ENCODE measurements at regions not wholly inside any gene's neighbourhood (a gene's known extent, or its start where the extent isn't known, plus 50 kb on each side); places are given as distances from the start of the nearest gene placed in this dataset.

GRCh38 chr7:67450171-67450570 is 453.5 kb downstream of the TYW1 start:
- Histone ChIP-seq H3K9ac (ENCODE audit: low read depth, low read length) (no peak overlapping the region), H3K27ac (ENCODE audit: low read depth, low read length) (no peak overlapping the region), H3K36me3 (ENCODE audit: insufficient read depth, low read length) (no peaks in the 10 kb centered on the region), H3K9me3 (ENCODE audit: insufficient read depth, low read depth, low read length) (no peaks in the 10 kb centered on the region), H3K4me1 (ENCODE audit: insufficient read depth, low read length) (peaks cover 4% of the 10 kb centered on the region; the same call in 1 of the 2 replicates), H3K4me3 (ENCODE audit: low read length) (no peak overlapping the region), H3K27me3 (ENCODE audit: insufficient read depth, low read length) (no peaks in the 10 kb centered on the region)
- WGBS: 86% methylated on average over 2 of the region's 3 CpGs

DNA sequence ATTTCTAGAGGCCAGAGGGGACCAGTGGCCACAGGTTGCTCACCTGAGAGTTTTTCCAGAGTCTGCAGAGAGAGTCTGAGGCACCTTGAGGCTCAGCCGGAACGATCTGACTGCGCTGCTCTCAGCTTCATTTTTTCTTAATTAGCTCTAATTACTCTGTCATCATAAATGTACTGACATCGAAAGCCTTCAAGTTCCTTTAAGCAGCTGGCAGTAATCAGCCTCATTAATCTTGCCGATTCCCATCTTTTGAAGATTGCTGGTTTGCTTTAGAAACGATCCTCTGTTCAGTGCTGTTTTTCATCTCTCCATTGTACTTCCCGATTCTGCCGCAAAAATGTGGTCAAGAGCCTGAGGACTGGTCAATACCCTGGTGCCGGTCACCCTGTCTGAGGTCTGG is 454.7 kb downstream of the TYW1 start:
- no peaks in the 10 kb centered on the region for H3K36me3 ChIP-seq (ENCODE audit: insufficient read depth, low read length)
- no peak overlapping the region for H3K4me3 ChIP-seq (ENCODE audit: low read length)
- H3K27me3 ChIP-seq (ENCODE audit: insufficient read depth, low read length): no peaks in the 10 kb centered on the region
- no peak overlapping the region for H3K27ac ChIP-seq (ENCODE audit: low read depth, low read length)
- peaks cover 4% of the 10 kb centered on the region; the same call in 1 of the 2 replicates for H3K4me1 ChIP-seq (ENCODE audit: insufficient read depth, low read length)
- 93% methylated on average over 9 of the region's 9 CpGs for WGBS
- H3K9me3 ChIP-seq (ENCODE audit: insufficient read depth, low read depth, low read length): no peaks in the 10 kb centered on the region
- H3K9ac ChIP-seq (ENCODE audit: low read depth, low read length): no peak overlapping the region

GRCh38 chr7:67452516-67453026 is 455.9 kb downstream of the TYW1 start:
- WGBS: 94% methylated on average over 6 of the region's 6 CpGs
- Histone ChIP-seq H3K36me3 (ENCODE audit: insufficient read depth, low read length) (no peaks in the 10 kb centered on the region), H3K4me3 (ENCODE audit: low read length) (no peak overlapping the region)

DNA sequence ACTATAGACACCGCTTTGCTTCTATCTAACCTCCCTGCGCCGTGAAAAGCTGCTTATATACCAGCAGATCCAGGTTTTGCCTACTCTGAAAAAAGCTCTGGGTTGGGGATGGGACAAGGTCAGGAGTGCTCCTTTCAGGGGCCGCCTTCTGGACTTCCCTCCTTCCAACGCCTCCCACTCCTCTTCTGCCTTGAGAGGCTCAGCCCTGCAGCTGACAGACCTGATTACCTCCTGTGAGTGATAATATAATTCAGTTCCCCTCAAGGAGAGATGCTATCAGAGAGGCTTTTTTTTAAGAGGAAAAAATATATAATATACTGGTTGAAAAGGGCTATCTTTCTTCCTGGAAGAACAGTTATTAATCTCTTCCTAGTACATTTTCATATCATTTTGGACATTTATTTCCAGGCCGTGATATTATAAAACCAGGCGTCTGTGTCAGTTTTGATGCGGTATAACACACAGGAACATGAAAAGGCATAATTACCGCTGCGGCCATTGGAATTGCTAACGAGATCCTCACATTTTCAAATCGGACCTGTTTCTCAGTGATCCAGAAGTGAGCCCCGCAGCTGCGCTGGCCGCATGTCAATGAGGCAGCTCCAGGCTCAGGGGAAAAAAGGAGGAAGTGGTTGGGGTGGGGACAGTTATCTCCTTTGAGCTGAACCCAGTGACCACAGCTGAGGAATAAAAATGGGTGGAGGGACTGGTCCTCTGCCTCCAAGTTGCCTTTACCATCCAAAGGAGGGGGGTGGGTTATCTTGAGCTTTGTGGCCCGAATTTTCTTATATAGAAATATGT is 457.1 kb downstream of the TYW1 start:
- no peaks in the 10 kb centered on the region for H3K36me3 ChIP-seq (ENCODE audit: insufficient read depth, low read length)
- H3K4me3 ChIP-seq (ENCODE audit: low read length): no peak overlapping the region
- H3K9ac ChIP-seq (ENCODE audit: low read depth, low read length): no peak overlapping the region
- 85% methylated on average over 15 of the region's 16 CpGs for WGBS
- no peaks in the 10 kb centered on the region for H3K27me3 ChIP-seq (ENCODE audit: insufficient read depth, low read length)
- H3K4me1 ChIP-seq (ENCODE audit: insufficient read depth, low read length): peaks cover 4% of the 10 kb centered on the region; the same call in 1 of the 2 replicates
- H3K27ac ChIP-seq (ENCODE audit: low read depth, low read length): no peak overlapping the region
- H3K9me3 ChIP-seq (ENCODE audit: insufficient read depth, low read depth, low read length): no peaks in the 10 kb centered on the region

More at GRCh38 chr7:67452516-67453026, 455.9 kb downstream of the TYW1 start:
- H3K27me3 ChIP-seq (ENCODE audit: insufficient read depth, low read length): no peaks in the 10 kb centered on the region
- no peak overlapping the region for H3K27ac ChIP-seq (ENCODE audit: low read depth, low read length)
- no peak overlapping the region for H3K9ac ChIP-seq (ENCODE audit: low read depth, low read length)
- peaks cover 4% of the 10 kb centered on the region; the same call in 1 of the 2 replicates for H3K4me1 ChIP-seq (ENCODE audit: insufficient read depth, low read length)
- no peaks in the 10 kb centered on the region for H3K9me3 ChIP-seq (ENCODE audit: insufficient read depth, low read depth, low read length)

DNA sequence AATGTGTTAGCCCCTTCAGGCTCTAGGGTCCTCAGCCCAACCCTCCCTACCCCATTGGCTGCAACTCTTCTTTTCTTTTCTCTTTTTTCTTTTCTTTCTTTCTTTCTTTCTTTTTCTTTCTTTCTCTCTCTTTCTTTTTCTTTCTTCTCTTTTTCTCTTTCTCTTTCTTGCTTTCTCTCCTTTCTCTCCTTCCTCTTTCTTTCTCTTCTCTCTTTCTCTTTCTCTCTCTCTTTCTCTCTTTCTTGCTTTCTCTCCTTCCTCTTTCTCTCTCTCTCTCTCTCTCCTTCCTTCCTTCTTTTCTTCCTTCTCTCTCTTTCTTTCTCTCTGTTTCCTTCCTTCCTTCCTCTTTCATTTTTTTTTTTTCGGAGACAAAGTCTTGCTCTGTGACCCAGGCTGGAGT is 458.9 kb downstream of the TYW1 start:
- 88% methylated on average over 1 of the region's 1 CpG for WGBS
- H3K36me3 ChIP-seq (ENCODE audit: insufficient read depth, low read length): no peaks in the 10 kb centered on the region
- H3K4me3 ChIP-seq (ENCODE audit: low read length): no peak overlapping the region
- no peak overlapping the region for H3K27ac ChIP-seq (ENCODE audit: low read depth, low read length)
- H3K4me1 ChIP-seq (ENCODE audit: insufficient read depth, low read length): peaks cover 4% of the 10 kb centered on the region; the same call in 1 of the 2 replicates
- no peaks in the 10 kb centered on the region for H3K9me3 ChIP-seq (ENCODE audit: insufficient read depth, low read depth, low read length)
- no peak overlapping the region for H3K9ac ChIP-seq (ENCODE audit: low read depth, low read length)
- no peaks in the 10 kb centered on the region for H3K27me3 ChIP-seq (ENCODE audit: insufficient read depth, low read length)

DNA sequence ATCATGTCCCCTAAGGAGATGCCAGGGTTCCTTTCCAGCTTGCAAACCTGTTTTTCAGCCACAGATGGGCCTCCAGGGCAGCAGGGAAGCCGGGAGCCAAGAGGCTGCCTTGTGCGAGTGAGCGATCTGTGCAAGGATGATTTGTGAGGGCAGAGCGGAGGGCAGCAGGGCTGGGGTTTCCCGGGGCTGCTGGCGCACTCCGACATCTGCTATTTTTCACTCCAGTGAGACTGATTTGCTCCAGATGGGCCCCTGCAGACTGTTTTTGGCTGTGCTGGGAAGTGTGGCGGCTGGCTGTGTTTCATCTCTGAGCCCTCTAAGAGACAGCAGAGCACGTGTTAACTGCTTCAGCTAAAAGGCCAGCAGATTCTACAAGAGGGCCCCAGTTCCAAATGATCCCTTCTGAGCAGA is 466.2 kb downstream of the TYW1 start:
- no peaks in the 10 kb centered on the region for H3K36me3 ChIP-seq (ENCODE audit: insufficient read depth, low read length)
- peaks cover 6% of the 10 kb centered on the region for H3K9me3 ChIP-seq (ENCODE audit: insufficient read depth, low read depth, low read length)
- H3K27me3 ChIP-seq (ENCODE audit: insufficient read depth, low read length): no peaks in the 10 kb centered on the region
- no peaks in the 10 kb centered on the region for H3K4me1 ChIP-seq (ENCODE audit: insufficient read depth, low read length)
- H3K9ac ChIP-seq (ENCODE audit: low read depth, low read length): no peak overlapping the region
- H3K4me3 ChIP-seq (ENCODE audit: low read length): no peak overlapping the region
- H3K27ac ChIP-seq (ENCODE audit: low read depth, low read length): no peak overlapping the region
- WGBS: 93% methylated on average over 9 of the region's 9 CpGs

DNA sequence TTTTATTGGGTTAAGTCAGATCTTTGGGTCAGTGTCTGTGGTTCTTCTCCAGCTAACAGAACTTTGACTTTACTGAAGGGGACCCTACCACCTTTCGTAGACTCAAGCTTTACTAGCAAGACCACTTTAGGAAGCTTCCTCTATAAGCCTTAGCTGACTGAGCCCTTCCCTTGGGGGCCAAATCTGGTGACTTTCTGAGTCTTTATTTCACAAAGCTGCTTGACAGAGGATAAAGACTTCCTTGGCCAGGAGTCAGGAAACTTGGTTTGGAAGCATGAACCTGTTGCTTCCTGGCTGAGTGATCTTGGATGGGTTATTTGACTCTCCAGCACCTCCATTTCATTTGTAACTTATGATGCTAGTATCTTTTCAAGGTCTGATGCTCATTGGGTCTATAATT is 466.7 kb downstream of the TYW1 start:
- Histone ChIP-seq H3K4me3 (ENCODE audit: low read length) (no peak overlapping the region), H3K27me3 (ENCODE audit: insufficient read depth, low read length) (no peaks in the 10 kb centered on the region), H3K27ac (ENCODE audit: low read depth, low read length) (no peak overlapping the region), H3K9me3 (ENCODE audit: insufficient read depth, low read depth, low read length) (peaks cover 10% of the 10 kb centered on the region), H3K4me1 (ENCODE audit: insufficient read depth, low read length) (no peaks in the 10 kb centered on the region), H3K36me3 (ENCODE audit: insufficient read depth, low read length) (no peaks in the 10 kb centered on the region), H3K9ac (ENCODE audit: low read depth, low read length) (no peak overlapping the region)
- 100% methylated on average over 1 of the region's 1 CpG for WGBS

DNA sequence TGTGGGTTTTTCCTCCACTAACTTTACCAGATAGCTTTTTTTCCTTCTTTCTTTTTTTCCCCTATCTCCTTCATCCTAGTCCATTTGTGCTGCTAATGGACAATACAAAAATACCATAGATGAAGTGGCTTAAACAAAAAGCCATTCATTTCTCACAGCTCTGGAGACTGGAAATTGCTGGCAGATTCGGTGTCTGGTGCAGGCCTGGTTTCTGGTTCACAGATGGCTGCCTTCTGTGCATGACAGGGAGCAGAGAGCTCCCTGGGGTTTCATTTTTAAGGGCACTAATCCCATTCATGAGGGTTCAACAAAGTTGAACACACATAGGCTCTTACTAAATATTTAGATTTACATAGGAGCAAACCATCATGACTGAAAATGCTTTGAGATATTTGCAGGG is 467.4 kb downstream of the TYW1 start:
- 94% methylated on average over 1 of the region's 1 CpG for WGBS
- no peaks in the 10 kb centered on the region for H3K4me1 ChIP-seq (ENCODE audit: insufficient read depth, low read length)

DNA sequence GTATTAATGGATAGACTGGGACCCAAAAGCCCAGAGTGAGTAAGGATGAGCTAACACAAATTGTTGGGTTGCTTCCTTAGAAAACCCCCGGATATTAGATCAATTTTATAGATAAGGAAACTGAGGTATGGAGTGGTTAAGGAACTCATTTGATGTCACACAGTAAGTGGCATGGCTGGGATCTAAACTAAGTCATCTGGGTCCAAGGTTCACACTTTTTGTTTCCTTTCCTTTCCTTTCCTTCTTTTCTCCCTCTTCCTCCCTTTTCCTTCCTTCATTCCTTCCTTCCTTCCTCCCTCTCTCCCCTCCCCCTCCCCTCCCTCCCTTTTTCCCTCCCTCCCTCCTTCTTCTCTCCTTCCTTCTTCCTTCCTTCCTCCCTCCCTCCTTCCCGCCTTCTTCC is 469.5 kb downstream of the TYW1 start:
- no peak overlapping the region for H3K4me3 ChIP-seq (ENCODE audit: low read length)
- WGBS: 93% methylated on average over 2 of the region's 2 CpGs
- H3K4me1 ChIP-seq (ENCODE audit: insufficient read depth, low read length): no peaks in the 10 kb centered on the region

More for the DNA sequence above, 467.4 kb downstream of the TYW1 start:
- Histone ChIP-seq H3K9me3 (ENCODE audit: insufficient read depth, low read depth, low read length) (peaks cover 14% of the 10 kb centered on the region), H3K4me3 (ENCODE audit: low read length) (no peak overlapping the region), H3K9ac (ENCODE audit: low read depth, low read length) (no peak overlapping the region), H3K27me3 (ENCODE audit: insufficient read depth, low read length) (no peaks in the 10 kb centered on the region), H3K27ac (ENCODE audit: low read depth, low read length) (no peak overlapping the region), H3K36me3 (ENCODE audit: insufficient read depth, low read length) (no peaks in the 10 kb centered on the region)

DNA sequence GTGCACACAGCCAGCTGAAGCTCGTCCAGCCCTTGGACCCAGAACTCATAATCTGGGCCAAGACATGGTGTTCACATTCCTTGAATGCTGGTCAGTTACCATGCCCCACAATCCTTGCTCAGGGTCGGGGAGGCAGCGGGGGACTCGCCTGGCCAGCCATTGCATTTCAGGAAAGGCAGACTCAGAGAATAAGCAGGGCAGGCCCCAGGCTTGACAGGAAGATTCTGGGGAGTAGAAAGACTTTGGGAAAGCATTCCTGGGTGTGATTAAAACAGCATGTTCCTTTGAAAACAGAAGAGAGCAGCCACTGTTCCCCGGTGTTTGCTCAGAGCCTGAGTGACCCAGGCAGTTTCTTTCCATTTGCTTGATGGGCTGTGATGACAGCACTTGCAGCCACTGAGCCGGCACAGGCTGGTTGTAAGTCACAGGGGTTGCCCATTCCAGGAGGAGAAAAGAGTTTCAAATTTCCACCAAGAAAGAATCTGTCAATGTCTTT is 473.7 kb downstream of the TYW1 start:
- Histone ChIP-seq H3K9ac (ENCODE audit: low read depth, low read length) (no peak overlapping the region), H3K4me1 (ENCODE audit: insufficient read depth, low read length) (no peaks in the 10 kb centered on the region)
- 80% methylated on average over 6 of the region's 6 CpGs for WGBS

More for the DNA sequence above, 469.5 kb downstream of the TYW1 start:
- H3K27me3 ChIP-seq (ENCODE audit: insufficient read depth, low read length): no peaks in the 10 kb centered on the region
- no peaks in the 10 kb centered on the region for H3K36me3 ChIP-seq (ENCODE audit: insufficient read depth, low read length)
- H3K27ac ChIP-seq (ENCODE audit: low read depth, low read length): no peak overlapping the region
- H3K9me3 ChIP-seq (ENCODE audit: insufficient read depth, low read depth, low read length): peaks cover 14% of the 10 kb centered on the region
- H3K9ac ChIP-seq (ENCODE audit: low read depth, low read length): no peak overlapping the region

GRCh38 chr7:67475293-67475692 is 478.7 kb downstream of the TYW1 start:
- Histone ChIP-seq H3K36me3 (ENCODE audit: insufficient read depth, low read length) (no peaks in the 10 kb centered on the region), H3K27me3 (ENCODE audit: insufficient read depth, low read length) (no peaks in the 10 kb centered on the region), H3K9ac (ENCODE audit: low read depth, low read length) (no peak overlapping the region), H3K4me3 (ENCODE audit: low read length) (no peak overlapping the region), H3K4me1 (ENCODE audit: insufficient read depth, low read length) (no peaks in the 10 kb centered on the region), H3K9me3 (ENCODE audit: insufficient read depth, low read depth, low read length) (peaks cover 2% of the 10 kb centered on the region; the same call in 1 of the 2 replicates), H3K27ac (ENCODE audit: low read depth, low read length) (no peak overlapping the region)
- 95% methylated on average over 1 of the region's 1 CpG for WGBS

More for the DNA sequence above, 473.7 kb downstream of the TYW1 start:
- Histone ChIP-seq H3K27ac (ENCODE audit: low read depth, low read length) (peak overlapping the region; percentile 51; the same call in 1 of the 2 replicates), H3K36me3 (ENCODE audit: insufficient read depth, low read length) (no peaks in the 10 kb centered on the region), H3K9me3 (ENCODE audit: insufficient read depth, low read depth, low read length) (peaks cover 16% of the 10 kb centered on the region), H3K27me3 (ENCODE audit: insufficient read depth, low read length) (no peaks in the 10 kb centered on the region), H3K4me3 (ENCODE audit: low read length) (no peak overlapping the region)
